PC-9 (cell line): ENCODE measurements at regions not wholly inside any gene's neighbourhood (a gene's known extent, or its start where the extent isn't known, plus 50 kb on each side); places are given as distances from the start of the nearest gene placed in this dataset.

Experiments used
- CTCF ChIP-seq: fragments of 200-600 bp; sonication (generic); conservative IDR thresholded peaks from 2 replicates; pipeline ENCODE4 v1.6.1; 2017; ENCODE audit warnings: mixed run types, antibody characterized with exemption, mild to moderate bottlenecking, moderate library complexity
- EZH2 ChIP-seq: fragments of 200-600 bp; sonication (generic); IDR thresholded peaks from 2 replicates; pipeline ENCODE4 v1.8.0; 2017; ENCODE audit warnings: antibody characterized with exemption, low read depth

- TF ChIP-seq CTCF (peak; percentile 5; the same call in 1 of the 2 replicates), EZH2 (no peak)
Measured at GRCh38 chr2:65553504-65554074, 121.2 kb upstream of the SPRED2 start.
